Germinal center (tissue), 1 donor: ENCODE measurements at regions not wholly inside any gene's neighbourhood (a gene's known extent, or its start where the extent isn't known, plus 50 kb on each side); places are given as distances from the start of the nearest gene placed in this dataset.
"Not testable (repeated sequence)": the region's sequence is repeated elsewhere in the genome, so short reads cannot be mapped to it uniquely, and the experiment has no call there.

Experiments
- DNase-seq: peaks from one replicate; pipeline ENCODE4 v3.0.0; 2012; ENCODE audit warnings: mixed read lengths, low spot score

GRCh38 chr3:157581956-157582636 is 78.9 kb upstream of the VEPH1 start:
- DNase-seq = not testable (repeated sequence)

GRCh38 chr3:157581371-157581770 is 78.2 kb upstream of the VEPH1 start:
- DNase-seq = no peak

GRCh38 chr3:157578181-157578580 is 75.0 kb upstream of the VEPH1 start:
- no peak for DNase-seq

GRCh38 chr3:157574531-157574930 is 71.3 kb upstream of the VEPH1 start:
- DNase-seq = no peak

- DNase-seq = no peak
These were observed 70.7 kb upstream of the VEPH1 start for GRCh38 chr3:157573780-157574378.

GRCh38 chr3:157573281-157573680 is 70.1 kb upstream of the VEPH1 start:
- DNase-seq = no peak

- peak; percentile 29 for DNase-seq
These were observed 69.5 kb upstream of the VEPH1 start for GRCh38 chr3:157572559-157573270.

GRCh38 chr3:157566596-157566995 is 63.4 kb upstream of the VEPH1 start:
- DNase-seq = no peak

- DNase-seq = no peak
These were observed 56.2 kb upstream of the VEPH1 start for GRCh38 chr3:157559401-157559800.
